DMS53 treated with DMSO at 0.1 percent for 48 hours (cell line): ENCODE measurements at regions not wholly inside any gene's neighbourhood (a gene's known extent, or its start where the extent isn't known, plus 50 kb on each side); places are given as distances from the start of the nearest gene placed in this dataset.
A peak's percentile ranks its signal among the peaks of the same experiment; 100 is the strongest.

Experiments
- DNase-seq: peaks from one replicate; lab custom pipeline; 2025; ENCODE audit not compliant: unreplicated experiment; lab: John Stamatoyannopoulos, UW

- no peak for DNase-seq
These were observed 55.8 kb downstream of the KCNE4 start for GRCh38 chr2:223107825-223108224.

DNA sequence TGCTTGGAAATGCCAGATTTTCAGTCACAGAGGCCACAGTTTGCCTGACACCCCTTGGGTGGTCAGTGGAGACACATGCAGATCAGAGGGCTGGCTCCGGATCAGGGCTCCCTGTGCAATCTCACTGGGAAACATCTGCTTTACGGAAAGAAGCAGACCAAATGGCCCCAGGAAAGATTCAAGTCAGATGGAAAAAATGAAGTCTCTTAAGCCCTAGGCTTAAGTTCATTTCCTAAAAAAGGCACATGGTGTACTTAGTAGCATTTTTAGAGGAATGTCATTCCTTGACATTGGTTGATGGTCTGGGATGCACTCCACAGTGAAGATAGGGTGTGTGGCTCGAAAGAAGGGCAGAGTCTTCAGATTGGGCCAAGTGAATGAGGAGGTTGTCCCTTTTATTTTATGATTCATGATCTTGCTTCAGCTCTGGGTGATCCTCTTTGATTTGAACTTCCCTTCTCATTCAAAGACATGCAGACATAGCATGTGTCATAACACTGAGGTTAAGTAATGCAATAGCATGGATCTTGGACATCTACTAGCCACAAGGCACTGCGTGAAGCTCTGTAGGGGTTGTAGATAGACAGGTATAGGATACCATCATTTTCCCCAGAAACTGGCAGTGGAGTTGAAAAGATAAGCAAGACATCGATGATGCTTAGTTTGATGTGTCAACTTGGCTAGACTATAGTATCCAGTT, 56.5 kb downstream of the KCNE4 start:
- DNase-seq = no peak

DNA sequence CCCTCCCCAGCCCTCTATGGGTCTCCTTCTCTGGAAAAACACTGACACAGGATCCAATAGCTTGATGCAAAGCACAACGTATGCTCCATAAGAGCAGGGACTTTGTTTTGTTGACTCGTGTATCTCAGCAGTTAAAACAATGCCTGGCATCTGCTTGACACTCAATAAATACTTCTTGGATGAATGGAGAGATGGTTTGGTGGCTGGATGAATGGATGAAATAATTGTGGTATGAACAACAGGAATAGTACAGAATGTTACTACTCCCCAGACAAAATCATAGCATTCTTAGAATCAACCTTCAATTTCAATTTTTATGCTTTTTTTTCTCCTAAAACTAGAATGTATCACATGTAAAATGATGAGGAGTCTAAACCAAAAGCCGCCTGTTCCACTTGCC, 57.4 kb downstream of the KCNE4 start:
- no peak for DNase-seq

DNA sequence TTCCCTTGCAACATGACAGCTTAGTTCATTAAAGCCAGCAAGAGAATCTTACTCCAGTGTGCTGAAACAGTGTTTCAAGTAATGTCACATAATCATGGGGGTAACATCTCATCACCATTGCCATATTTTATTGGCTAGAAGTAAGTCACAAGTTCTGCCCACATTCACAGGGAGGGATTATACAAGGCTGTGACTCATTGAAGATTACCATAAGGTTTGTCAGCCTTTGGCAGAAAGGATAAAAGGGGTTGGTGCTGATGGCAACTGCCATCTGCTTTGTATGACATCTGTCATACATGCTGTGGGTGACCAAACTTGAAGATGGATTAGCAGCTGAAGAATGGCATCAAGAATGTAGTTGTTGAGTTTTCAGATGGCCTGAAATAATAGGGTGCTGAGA, 61.2 kb downstream of the KCNE4 start:
- DNase-seq = no peak

- peak; percentile 5 for DNase-seq
These were observed 62.2 kb downstream of the KCNE4 start for GRCh38 chr2:223114170-223114569.

DNA sequence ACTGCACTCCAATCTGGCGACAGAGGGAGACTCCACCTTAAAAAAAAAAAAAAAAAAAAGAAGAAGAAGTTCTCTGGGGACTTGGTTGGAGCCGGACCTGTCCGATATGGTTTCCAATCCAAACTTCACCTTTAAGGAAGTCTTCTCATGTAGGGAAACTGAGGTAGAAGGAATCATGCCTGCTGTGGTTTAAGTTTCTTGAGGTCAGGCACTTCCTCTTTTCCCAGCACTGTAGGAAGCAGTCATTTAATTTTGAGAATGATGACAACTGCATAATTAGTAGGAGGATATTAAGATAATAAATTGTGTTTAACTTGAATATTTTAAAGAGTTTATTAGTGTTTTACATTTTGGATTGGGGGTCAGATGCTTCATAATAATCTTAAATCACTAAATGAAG, 62.9 kb downstream of the KCNE4 start:
- DNase-seq = no peak

DNA sequence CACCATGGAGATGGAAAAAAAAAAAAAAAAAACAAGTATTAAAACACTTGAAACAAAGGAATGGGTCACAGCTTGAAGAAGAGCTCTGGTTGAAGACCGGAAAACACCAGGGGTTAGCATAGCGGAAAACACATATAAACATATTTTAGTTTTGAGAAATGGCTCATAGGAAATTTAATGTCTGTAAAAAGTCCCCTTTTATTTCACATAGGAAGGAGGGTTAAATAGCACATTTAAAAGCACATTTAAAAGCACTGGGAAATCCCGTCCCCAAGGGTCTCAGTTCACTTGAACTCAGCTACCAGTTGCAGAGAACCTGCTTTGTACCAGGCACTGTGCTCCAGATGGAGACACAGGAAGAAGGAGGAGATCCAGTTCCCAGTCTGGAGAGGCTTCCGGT, 65.5 kb downstream of the KCNE4 start:
- no peak for DNase-seq

DNA sequence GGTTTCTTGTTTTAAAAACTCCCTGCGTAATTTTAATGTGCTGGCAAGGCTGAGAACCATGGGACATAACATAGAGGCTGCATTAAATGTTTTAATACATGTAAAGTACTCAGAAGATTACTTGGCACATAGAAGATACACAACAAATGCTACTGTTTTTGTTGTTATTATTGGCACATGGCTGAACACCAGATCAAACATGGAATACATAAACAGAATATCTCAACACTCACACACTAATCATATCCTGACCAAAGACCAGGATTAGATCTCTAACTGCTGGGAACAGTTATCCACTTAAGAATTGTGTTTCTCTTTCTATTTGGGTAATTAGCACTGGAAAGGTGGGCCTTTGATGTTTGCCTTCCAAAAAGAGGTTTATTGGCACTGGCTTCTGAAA, 69.3 kb downstream of the KCNE4 start:
- DNase-seq = no peak

GRCh38 chr2:223122781-223123180, 70.8 kb downstream of the KCNE4 start:
- peak; percentile 19 for DNase-seq

- no peak for DNase-seq
These were observed 72.0 kb downstream of the KCNE4 start for GRCh38 chr2:223123855-223124610.

DNA sequence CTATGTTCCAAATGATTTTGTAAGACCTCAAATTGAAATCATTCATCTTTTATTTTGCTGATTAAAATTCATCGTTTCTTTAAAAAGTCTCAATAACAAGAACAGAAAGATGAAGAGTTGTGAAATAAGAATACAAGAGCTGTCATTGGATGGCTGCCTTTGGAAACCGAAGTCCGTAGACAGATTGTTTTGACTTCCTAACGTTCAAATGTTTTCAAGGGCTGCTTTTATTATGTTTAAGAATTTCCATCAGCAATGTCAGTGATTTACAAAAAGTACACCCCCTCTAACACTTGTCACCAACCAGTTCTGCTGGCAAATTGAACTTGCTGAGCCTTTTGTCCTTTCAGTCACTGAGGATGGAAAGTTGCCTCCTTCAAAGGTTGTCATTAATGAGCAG, 89.6 kb downstream of the KCNE4 start:
- no peak for DNase-seq

DNA sequence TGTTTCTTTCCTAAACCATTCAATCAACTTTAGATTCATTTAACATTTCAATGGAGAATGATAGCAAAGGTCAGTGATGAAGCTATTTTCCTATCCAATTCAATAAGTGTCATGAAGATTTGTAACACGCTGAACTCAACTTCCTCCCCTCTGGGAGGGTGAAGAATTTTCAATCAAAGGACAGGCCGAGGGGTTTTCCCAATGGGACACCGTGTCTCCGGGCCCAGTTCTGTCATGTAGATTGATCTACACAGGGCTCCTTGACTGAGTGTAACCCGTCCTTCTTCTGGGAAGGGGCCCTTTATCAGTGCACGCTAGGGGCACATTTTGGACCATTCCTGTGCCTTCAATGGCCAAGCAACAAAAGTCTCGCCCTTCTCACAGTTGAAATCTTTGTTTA, 90.1 kb downstream of the KCNE4 start:
- DNase-seq = no peak

GRCh38 chr2:223147431-223147830, 95.4 kb downstream of the KCNE4 start:
- DNase-seq = no peak

GRCh38 chr2:223148516-223148915, 96.5 kb downstream of the KCNE4 start:
- no peak for DNase-seq

- no peak for DNase-seq
These were observed 104.0 kb downstream of the KCNE4 start for GRCh38 chr2:223155956-223156355.

- no peak for DNase-seq
These were observed 110.0 kb downstream of the KCNE4 start for GRCh38 chr2:223161873-223162458.

DNA sequence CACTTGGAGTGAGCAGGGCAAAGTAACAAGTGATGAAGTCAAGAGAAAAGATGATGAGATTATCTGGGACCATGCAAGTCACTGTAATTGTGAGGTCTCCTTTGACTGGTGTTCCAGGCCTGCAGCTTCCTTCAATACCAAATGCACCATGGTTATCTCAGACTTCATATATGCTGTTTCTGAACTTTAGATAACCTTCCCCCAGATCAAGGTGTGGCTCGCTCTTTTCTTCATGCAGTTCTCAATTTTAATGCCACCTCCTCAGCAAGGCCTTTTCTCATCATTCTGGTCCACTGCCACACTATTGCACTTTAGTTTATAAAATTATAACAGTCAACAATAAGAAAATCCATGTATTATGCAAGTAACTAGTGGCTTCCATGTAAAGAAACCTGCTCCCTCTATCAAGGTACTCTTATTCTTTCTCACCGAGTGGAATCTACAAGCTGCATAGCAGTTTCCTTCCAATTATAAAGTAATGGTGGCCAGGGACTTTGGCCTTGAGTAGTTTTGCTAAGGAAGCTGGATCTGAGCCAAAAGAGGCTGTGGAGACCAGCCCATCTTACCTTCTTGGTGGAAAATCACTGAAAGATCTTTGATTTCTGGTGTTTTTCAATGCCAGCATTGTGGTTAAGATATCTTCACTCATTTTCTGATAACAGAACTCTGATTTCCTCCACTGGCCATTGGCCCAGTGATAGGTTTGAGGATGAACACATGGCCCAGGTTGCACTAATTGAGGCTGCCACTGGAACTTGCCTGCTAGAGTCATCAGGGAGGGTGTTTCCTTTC, 113.6 kb downstream of the KCNE4 start:
- no peak for DNase-seq

DNA sequence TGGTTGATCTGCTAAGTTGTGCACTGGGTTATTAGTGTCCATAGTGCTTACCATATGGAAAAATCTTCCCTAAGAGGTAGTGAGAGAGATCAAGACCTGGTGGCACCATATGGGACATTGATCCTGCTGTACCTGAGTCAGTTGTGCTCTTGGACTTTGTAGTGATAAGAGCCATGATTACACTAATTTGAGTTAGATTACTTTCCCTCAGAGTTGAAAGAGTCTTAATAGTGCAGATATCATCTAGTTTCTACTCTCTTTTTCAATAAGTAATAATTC, 114.2 kb downstream of the KCNE4 start:
- no peak for DNase-seq

GRCh38 chr2:223166983-223167650, 115.1 kb downstream of the KCNE4 start:
- DNase-seq = no peak

DNA sequence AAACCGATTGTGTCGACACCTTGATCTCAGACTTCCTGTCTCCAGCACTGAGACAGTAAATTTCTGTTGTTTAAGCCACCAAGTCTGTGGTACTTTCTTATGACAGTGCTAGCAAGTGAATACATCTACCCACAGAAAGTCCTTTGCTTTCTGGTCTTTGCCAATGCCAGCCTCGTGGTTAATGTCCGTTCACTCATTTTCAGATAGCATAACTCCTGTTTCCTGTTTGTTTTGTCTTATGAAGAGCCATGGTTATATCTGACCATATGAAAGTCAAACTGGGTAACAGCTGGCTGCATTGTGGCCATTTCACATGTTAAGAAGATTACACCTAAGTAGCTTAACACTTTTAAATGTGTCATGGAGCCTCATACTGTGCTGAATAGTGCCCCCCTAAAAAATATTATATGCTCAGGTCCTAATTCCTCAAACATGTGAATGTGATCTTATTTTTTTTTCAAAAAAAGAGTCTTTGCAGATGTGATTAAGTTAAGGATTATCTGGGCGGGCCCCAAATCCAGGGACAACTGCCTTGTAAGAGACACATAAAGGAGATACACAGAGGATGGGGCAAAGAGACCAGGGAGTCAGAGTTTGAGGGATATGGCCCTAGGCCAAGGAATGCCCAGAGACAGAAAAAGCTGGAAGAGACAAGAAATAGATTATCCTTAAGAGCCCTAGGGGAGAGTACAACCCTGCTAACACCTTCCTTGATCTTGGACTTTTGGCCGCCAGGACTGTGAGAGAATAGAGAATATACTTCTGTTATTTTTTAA, 118.0 kb downstream of the KCNE4 start:
- peak; percentile 47 for DNase-seq

DNA sequence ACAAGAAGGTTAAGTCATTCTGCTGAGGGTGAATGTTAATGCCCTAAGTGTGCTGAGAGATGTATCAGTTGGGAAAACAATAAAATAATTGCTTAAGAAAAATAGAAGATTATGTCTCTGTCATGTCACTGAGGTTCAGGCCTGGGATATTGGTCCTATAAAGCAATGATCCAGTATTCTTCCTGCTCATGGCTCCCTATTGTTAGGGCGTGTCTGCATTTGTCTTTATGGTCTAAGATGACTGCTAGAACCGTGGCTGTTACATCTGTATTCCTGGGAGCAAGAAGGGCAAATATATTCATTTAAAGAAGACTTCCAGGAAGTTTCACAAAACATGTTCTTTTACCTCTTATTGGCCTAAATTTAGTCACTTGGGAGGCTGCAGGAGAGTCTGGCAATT, 125.0 kb downstream of the KCNE4 start:
- DNase-seq = no peak
